ENCODE measurements at regions not wholly inside any gene's neighbourhood (a gene's known extent, or its start where the extent isn't known, plus 50 kb on each side); places are given as distances from the start of the nearest gene placed in this dataset.

DNA sequence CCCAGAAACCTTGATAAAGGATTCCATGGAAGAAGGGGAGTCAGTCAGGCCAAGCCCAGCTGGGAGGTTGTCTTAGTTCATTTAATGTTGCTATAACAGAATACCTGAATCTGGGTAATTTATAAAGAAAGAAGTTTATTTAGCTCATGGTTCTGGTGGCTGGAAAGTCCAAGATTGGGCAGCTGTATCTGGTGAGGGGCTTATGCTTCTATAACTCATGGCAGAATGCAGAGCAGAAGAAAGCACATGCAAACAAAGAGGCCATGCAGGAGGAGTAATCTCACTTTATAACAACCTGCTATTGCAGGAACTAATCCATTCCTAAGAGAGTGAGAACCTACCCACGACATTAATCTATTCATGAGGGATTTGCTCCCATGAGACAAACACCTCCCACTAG is 54.2 kb upstream of the ANKRD1 start:
- 0 out of 2 replicates have a peak, but pooled peaks cover 3% of the 10 kb centered on the region for H3K9me3 ChIP-seq
- H3K4me1 ChIP-seq, result peaks cover 6% of the 10 kb centered on the region; the same call in 1 of the 2 replicates
- no peaks in the 10 kb centered on the region for H3K27me3 ChIP-seq
- no peak overlapping the region for H3K4me3 ChIP-seq
- no peaks in the 10 kb centered on the region for H3K36me3 ChIP-seq
- H3K4me2 ChIP-seq, result no peak overlapping the region
- no peak overlapping the region for H3K9ac ChIP-seq
- TF ChIP-seq Cebpa-rat (IDR thresholded peaks at IDR 0.05), result no peak
- H4K20me1 ChIP-seq, result no peaks in the 10 kb centered on the region
- H3K27ac ChIP-seq, result no peak overlapping the region

DNA sequence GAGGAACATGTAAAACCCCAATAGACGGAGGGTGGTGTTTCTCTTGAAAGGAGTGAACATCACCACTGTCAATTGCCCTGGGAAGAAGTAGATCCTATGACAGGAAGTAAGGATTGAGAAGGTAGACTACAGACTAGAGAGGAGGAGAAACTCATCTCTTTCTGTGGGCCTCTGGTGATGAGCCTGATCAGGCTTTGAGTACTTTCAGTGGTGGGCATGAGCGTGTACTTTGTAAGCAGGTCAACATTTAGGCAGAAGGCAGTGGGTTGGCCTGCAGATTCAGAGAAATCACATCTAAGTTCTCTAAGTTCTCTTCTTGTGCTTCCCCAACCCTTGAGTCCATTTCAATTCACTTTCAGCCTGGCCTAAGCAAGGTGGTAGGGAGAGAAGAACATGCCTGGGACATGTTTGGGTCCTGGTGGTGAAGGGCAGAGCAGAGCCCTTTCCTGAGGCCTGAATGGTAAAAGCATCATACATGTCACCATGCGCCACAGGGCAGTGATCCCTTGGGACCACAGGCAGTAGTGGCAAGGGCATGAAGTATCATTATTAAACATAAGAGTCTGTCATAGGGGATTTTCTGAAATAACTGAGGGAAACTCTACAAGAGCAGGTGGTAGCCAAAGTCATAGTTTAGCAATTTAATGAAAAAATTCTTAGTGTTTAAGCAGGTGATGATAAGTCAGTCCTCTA is 56.4 kb upstream of the ANKRD1 start:
- no peaks in the 10 kb centered on the region for H3K36me3 ChIP-seq
- no peak overlapping the region for H3K27ac ChIP-seq
- H3K4me2 ChIP-seq, result peak overlapping the region; percentile 5; the same call in 1 of the 2 replicates
- H3K9me3 ChIP-seq, result no peaks in the 10 kb centered on the region
- TF ChIP-seq Cebpa-rat (IDR thresholded peaks at IDR 0.05), result no peak
- H3K4me1 ChIP-seq, result peaks cover 6% of the 10 kb centered on the region; the same call in 1 of the 2 replicates
- H3K27me3 ChIP-seq, result no peaks in the 10 kb centered on the region
- no peaks in the 10 kb centered on the region for H4K20me1 ChIP-seq
- H3K4me3 ChIP-seq, result no peak overlapping the region
- no peak overlapping the region for H3K9ac ChIP-seq

DNA sequence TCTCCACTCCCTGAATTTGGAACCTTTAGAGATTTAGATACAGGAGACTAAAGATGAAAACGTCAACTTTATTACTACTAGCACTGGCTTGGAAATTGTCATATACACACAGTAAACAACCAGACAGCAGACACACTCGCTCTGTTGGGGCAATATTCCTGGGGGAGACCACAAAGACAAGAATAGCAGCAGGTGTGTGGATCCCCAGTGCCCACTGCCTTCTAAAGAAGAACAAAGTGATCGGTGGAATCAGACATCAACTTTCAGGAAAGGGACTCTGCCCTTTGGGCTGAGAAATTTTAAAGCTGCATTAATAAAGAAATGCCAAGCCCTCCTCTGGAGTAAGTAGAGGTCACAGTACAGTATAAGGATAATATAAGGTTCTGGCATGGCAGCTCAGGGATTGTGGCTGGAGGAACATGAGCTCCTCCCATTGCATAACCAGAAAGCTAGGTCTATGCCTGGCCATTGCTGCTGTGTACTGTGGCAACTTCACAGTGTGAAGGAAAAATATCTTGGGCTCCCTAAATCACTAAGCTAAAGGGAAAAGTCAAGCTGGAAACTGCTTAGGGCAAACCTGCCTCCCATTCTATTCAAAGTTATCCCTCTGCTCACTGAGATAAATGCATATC is 57.1 kb upstream of the ANKRD1 start:
- Histone ChIP-seq H3K4me1 (peaks cover 9% of the 10 kb centered on the region; the same call in 1 of the 2 replicates), H3K27me3 (no peaks in the 10 kb centered on the region), H3K36me3 (no peaks in the 10 kb centered on the region), H3K4me2 (peak overlapping the region; percentile 5; the same call in 1 of the 2 replicates), H4K20me1 (no peaks in the 10 kb centered on the region), H3K9ac (no peak overlapping the region), H3K4me3 (no peak overlapping the region), H3K27ac (no peak overlapping the region), H3K9me3 (no peaks in the 10 kb centered on the region)
- TF ChIP-seq Cebpa-rat (IDR thresholded peaks at IDR 0.05), result no peak

DNA sequence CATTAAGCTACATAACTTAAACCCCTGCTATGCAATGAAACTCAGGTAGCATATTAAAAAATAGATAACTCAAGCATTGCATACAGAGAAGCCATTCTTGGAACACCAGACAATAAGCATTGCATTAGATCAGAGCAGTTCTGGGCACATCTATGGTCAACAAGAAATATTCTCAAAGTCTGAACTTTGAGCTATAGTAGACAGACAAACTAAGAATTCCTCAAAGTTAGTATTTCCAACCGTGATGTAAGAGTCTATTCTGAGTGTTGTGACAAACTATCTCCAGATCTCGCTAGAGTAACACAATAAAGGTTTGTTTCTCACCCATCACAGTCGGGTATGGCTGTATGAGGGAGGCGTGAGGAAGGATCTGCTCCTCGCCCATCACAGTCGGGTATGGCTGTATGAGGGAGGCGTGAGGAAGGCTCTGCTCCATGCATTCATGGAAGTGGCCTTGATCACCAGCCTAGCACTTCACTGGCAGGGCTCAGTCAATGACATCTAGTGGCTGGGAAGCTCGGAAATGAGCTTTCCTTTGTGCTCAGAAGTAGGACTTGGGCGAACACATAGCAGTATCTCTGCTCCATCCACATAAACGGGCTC is 61.6 kb upstream of the ANKRD1 start:
- Histone ChIP-seq H3K4me2 (no peak overlapping the region), H3K27me3 (no peaks in the 10 kb centered on the region), H3K27ac (no peak overlapping the region), H3K4me1 (peaks cover 48% of the 10 kb centered on the region), H4K20me1 (no peaks in the 10 kb centered on the region), H3K36me3 (no peaks in the 10 kb centered on the region), H3K9ac (no peak overlapping the region), H3K9me3 (no peaks in the 10 kb centered on the region), H3K4me3 (no peak overlapping the region)
- TF ChIP-seq Cebpa-rat (IDR thresholded peaks at IDR 0.05), result no peak

DNA sequence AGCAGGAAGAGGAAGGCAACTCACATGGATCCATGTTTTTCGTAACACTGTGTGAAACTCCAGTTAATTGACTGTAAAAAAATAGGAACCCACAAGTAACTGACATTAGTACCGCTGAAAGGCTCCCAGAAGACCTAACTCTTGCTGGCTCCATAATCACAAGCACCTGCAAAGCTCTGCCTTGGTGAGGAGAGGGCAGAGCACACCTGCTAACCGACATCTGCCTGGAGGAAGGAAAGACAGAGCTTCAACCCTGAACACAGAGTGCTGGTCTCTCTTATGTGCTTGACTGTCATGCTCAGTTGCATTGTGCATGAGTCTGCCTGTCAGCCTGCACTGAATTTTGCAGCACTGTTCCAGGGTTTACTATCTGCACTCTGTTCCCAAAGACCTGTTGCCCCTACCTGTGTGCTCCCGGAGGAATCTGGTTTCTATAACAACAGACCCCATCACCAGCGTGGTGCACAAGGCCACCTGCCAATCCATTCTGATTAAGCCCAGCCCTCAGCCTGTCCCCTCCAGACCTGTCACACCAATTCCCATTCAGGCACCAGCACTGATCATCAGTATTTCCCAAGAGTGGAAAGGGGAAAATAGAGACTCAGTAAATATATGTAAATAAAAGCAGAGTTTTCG is 63.1 kb upstream of the ANKRD1 start:
- Histone ChIP-seq H3K4me2 (peak overlapping the region; percentile 72), H3K4me1 (peaks cover 56% of the 10 kb centered on the region), H3K36me3 (no peaks in the 10 kb centered on the region)

DNA sequence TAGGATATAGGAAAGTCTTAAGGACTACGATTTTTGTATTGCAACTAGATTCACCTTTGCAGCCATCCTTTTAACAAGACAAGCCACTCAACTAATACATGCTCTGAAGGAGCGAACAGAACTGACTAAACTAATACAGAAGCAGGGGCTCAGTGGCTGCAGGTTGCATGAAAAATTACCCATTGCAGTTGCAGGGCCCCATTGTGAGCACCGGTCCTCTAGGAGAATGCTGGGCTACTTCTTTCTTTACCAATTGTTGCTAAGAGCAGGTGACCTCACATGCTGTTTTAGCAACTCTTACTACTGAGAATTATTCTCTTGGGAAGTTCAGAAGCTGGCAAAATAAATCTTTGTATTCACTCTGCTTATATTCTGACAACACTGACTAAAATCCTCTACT is 64.0 kb upstream of the ANKRD1 start:
- Histone ChIP-seq H3K36me3 (no peaks in the 10 kb centered on the region), H3K9me3 (no peaks in the 10 kb centered on the region), H3K4me3 (no peak overlapping the region), H3K4me1 (peaks cover 65% of the 10 kb centered on the region), H3K27ac (no peak overlapping the region), H4K20me1 (no peaks in the 10 kb centered on the region), H3K4me2 (peak overlapping the region; percentile 72), H3K27me3 (no peaks in the 10 kb centered on the region), H3K9ac (no peak overlapping the region)
- TF ChIP-seq Cebpa-rat (IDR thresholded peaks at IDR 0.05), result no peak

More for the DNA sequence above, 63.1 kb upstream of the ANKRD1 start:
- peak overlapping the region; percentile 13; the same call in 1 of the 2 replicates for H3K9ac ChIP-seq
- no peak for TF ChIP-seq Cebpa-rat (IDR thresholded peaks at IDR 0.05)
- H3K27ac ChIP-seq, result 0 out of 2 replicates have a peak overlapping the region, but pooled peaks have one; percentile 2
- no peak overlapping the region for H3K4me3 ChIP-seq
- no peaks in the 10 kb centered on the region for H4K20me1 ChIP-seq
- no peaks in the 10 kb centered on the region for H3K27me3 ChIP-seq
- no peaks in the 10 kb centered on the region for H3K9me3 ChIP-seq

DNA sequence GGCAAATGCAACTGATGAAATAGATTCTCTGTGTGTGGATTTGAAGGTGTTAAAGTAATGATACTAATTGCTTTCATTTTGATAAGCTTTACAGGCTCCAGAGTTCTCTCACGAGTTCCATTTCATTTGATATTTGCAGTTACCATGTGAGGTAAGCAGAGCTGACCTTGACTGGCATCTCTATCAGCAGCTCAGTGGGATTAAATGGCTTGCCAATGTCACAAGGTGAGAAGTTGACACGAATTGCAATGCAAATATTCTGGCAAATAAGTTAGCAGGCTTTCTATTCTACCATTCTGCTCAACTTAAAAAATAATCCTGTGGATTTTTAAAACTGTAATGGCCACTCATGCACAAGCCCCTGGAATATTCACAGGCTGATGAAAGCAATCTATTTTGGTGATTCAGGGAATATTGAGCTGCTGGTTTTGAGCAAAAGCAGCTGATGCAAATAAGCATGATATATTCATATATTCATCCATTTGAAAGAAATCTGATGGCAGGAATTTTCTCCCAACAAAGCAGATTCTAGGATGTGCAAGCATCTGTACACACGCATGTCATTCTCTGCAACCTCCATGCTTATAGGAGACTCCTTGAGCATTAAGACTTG is 64.5 kb upstream of the ANKRD1 start:
- Histone ChIP-seq H3K27me3 (no peaks in the 10 kb centered on the region), H3K9ac (no peak overlapping the region), H3K9me3 (no peaks in the 10 kb centered on the region), H3K27ac (no peak overlapping the region), H4K20me1 (no peaks in the 10 kb centered on the region), H3K4me2 (peak overlapping the region; percentile 72), H3K4me3 (no peak overlapping the region), H3K4me1 (peaks cover 65% of the 10 kb centered on the region), H3K36me3 (no peaks in the 10 kb centered on the region)
- TF ChIP-seq Cebpa-rat (IDR thresholded peaks at IDR 0.05), result no peak

DNA sequence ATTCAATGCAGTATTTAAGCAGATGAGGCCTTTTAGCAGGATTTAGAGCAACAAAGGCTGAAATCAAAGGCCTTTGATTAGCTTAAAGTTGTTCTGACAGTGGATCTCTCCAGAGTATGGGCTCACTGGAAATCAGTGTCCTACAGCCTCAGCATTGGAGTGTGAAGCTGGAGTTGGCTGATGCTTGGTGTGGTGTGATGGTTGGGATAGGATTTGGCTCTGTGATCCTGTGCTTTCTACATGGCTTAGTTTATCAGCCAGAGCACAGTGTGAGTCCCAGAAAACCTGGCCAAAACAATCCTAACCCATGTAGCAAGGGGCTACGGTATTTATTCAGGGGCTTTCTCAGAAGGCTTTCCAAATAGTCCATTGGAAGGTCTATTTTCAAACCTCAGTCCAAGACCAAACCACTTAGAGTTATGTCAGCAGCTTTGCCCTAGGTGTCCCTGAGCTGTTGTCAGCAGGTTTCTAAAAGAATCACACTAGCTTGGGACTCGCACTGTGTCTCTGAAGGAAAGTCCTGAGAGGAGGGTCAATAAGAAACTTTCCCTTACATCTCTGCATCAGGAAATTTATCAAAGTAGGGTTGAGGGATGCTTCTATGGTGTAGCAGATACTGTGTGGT is 65.4 kb upstream of the ANKRD1 start:
- no peak for TF ChIP-seq Cebpa-rat (IDR thresholded peaks at IDR 0.05)
- Histone ChIP-seq H3K4me3 (no peak overlapping the region), H4K20me1 (no peaks in the 10 kb centered on the region), H3K9me3 (no peaks in the 10 kb centered on the region), H3K4me1 (peaks cover 65% of the 10 kb centered on the region), H3K9ac (no peak overlapping the region), H3K4me2 (no peak overlapping the region; the same call in 1 of the 2 replicates), H3K27ac (no peak overlapping the region), H3K27me3 (no peaks in the 10 kb centered on the region), H3K36me3 (no peaks in the 10 kb centered on the region)

DNA sequence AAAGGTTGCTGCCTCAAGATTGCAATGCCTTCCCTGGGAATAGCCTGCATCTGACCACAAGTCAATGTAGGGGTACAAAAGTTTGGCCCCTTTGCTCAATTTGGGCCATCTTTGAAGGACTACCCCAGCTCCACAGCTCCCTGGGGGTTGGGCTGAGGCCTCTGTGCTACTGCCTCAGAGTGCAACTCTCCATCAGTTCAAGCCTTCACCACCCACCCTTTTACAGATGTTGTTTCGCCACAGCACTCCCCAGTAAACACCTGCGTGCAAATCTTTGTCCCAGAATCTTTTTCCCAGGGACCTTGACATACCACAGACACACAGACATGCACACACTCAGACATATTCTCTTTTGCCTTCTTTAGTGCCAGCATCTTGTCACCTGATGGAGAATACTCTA is 66.0 kb upstream of the ANKRD1 start:
- TF ChIP-seq Cebpa-rat (IDR thresholded peaks at IDR 0.05), result no peak
- H3K27me3 ChIP-seq, result no peaks in the 10 kb centered on the region
- no peaks in the 10 kb centered on the region for H3K9me3 ChIP-seq
- H4K20me1 ChIP-seq, result no peaks in the 10 kb centered on the region
- peak overlapping the region; percentile 6; the same call in 1 of the 2 replicates for H3K4me2 ChIP-seq
- H3K4me1 ChIP-seq, result peaks cover 65% of the 10 kb centered on the region
- H3K27ac ChIP-seq, result no peak overlapping the region
- H3K9ac ChIP-seq, result no peak overlapping the region
- H3K36me3 ChIP-seq, result no peaks in the 10 kb centered on the region
- H3K4me3 ChIP-seq, result no peak overlapping the region
